Kidney epithelial cell (primary cell): ENCODE measurements at regions not wholly inside any gene's neighbourhood (a gene's known extent, or its start where the extent isn't known, plus 50 kb on each side); places are given as distances from the start of the nearest gene placed in this dataset.

ENCODE experiments used
- DNase-seq: peaks from one replicate; pipeline ENCODE4 v3.0.0-alpha.2; 2010; ENCODE audit warnings: low read depth
- H3K27me3 ChIP-seq: 2 replicates; pipeline ENCODE4 v1.6.0; 2011; ENCODE audit warnings: low read length; ENCODE audit not compliant: control insufficient read depth, insufficient read depth
- H3K36me3 ChIP-seq: 2 replicates; pipeline ENCODE4 v1.5.1; 2011; ENCODE audit warnings: low read length; ENCODE audit not compliant: control insufficient read depth, insufficient read depth
- H3K4me3 ChIP-seq: 2 replicates; pipeline ENCODE4 v1.5.1; 2011; ENCODE audit warnings: low read depth, mild to moderate bottlenecking, control low read depth, low read length
- TF ChIP-seq, protein P1 (sequence below): IDR thresholded peaks from 2 replicates; pipeline ENCODE4 v1.5.1; 2011; ENCODE audit warnings: mild to moderate bottlenecking, moderate library complexity, low read length, control low read depth, inconsistent platforms; ENCODE audit not compliant: insufficient read depth, poor library complexity, severe bottlenecking

DNA sequence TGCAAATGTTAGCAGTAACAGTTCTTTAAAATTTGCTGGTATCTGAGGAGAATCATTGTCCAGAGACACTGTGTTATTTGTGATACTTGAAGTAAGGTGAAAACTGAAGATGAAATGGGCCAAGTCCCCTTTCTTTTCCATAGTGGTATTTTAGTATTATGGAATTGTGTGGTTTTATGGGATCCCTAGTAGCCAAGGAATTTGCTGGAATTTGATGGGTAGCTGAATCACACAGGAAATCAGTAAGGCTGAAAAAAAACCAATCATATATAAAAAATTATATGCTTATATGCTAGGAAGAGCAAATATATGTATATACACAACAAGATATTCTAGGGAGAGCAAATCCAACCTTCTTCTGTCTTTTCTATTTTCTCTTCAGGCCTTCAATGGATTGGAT, 54.2 kb upstream of the TACR1 start:
- H3K4me3 ChIP-seq = no peak overlapping the region
- H3K27me3 ChIP-seq = no peaks in the 10 kb centered on the region
- no peak for DNase-seq
- H3K36me3 ChIP-seq = no peaks in the 10 kb centered on the region
- TF ChIP-seq, protein P1, sequence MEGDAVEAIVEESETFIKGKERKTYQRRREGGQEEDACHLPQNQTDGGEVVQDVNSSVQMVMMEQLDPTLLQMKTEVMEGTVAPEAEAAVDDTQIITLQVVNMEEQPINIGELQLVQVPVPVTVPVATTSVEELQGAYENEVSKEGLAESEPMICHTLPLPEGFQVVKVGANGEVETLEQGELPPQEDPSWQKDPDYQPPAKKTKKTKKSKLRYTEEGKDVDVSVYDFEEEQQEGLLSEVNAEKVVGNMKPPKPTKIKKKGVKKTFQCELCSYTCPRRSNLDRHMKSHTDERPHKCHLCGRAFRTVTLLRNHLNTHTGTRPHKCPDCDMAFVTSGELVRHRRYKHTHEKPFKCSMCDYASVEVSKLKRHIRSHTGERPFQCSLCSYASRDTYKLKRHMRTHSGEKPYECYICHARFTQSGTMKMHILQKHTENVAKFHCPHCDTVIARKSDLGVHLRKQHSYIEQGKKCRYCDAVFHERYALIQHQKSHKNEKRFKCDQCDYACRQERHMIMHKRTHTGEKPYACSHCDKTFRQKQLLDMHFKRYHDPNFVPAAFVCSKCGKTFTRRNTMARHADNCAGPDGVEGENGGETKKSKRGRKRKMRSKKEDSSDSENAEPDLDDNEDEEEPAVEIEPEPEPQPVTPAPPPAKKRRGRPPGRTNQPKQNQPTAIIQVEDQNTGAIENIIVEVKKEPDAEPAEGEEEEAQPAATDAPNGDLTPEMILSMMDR = no peak

DNA sequence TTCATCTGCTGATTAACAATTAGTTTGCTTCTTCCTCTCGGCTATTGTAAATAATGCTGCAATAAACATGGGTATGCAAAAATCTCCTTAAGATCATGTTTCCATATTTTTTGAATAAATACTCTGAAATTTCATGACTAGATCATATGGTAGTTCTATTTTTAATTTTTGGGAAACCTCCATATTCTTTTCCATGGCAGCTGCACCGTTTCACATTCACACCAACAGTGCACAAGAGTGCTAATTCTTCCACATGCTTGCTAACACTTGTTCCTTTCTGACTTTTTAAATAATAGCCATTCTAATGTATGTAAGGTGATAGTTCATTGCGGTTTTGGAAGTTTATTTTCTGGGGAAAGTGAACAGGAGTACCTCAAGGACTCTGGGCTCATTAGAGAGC, 52.6 kb upstream of the TACR1 start:
- Histone ChIP-seq H3K27me3 (no peaks in the 10 kb centered on the region), H3K4me3 (no peak overlapping the region), H3K36me3 (no peaks in the 10 kb centered on the region)
- DNase-seq = no peak
- TF ChIP-seq, protein P1 = no peak
